IMR-90 (cell line): ENCODE measurements at regions not wholly inside any gene's neighbourhood (a gene's known extent, or its start where the extent isn't known, plus 50 kb on each side); places are given as distances from the start of the nearest gene placed in this dataset.

Source experiments
- ATAC-seq: fragments of 200-7000 bp; cut with Tn5 transposase; 2 replicates; pipeline ENCODE4 v1.9.1; 2020; ENCODE audit warnings: low read depth, mild to moderate bottlenecking, moderate library complexity
- BruUV-seq: library from RNA; stranded (reverse); fragments of 400-500 nt; replicated peaks from 2 replicates; lab custom pipeline; 2021; lab: Mats Ljungman, UMichigan
- CTCF ChIA-PET: fragments of 300-600 bp; formaldehyde crosslinking; extraction: SDS; loops from one replicate; lab custom pipeline; 2021; ENCODE audit warnings: antibody characterized with exemption; lab: Yijun Ruan, JAX
- POLR2A ChIA-PET: fragments of 300-600 bp; sonication (Branson Sonifier 250); formaldehyde crosslinking; loops from one replicate; lab custom pipeline; 2022; ENCODE audit warnings: antibody characterized with exemption; ENCODE audit not compliant: unreplicated experiment; lab: Charles Lee
- DNase-seq: peaks from one replicate; pipeline ENCODE4 v3.0.0; 2013
- H2AFZ ChIP-seq: replicated peaks from 2 replicates; pipeline ENCODE3; 2013; ENCODE audit warnings: low read length, mild to moderate bottlenecking; ENCODE audit not compliant: poor library complexity
- H2AK5ac ChIP-seq: 2 replicates; pipeline ENCODE4 v1.6.1; 2013; ENCODE audit warnings: low read depth, low read length, inconsistent platforms
- H2AK9ac ChIP-seq: replicated peaks from 2 replicates; pipeline ENCODE3; 2013; ENCODE audit warnings: mild to moderate bottlenecking, low read depth, low read length, moderate library complexity; ENCODE audit not compliant: poor library complexity
- H2BK120ac ChIP-seq: 2 replicates; pipeline ENCODE4 v1.6.1; 2013; ENCODE audit warnings: low read depth, low read length, inconsistent platforms
- H2BK15ac ChIP-seq: 3 replicates; pipeline ENCODE4 v1.6.1; 2013; ENCODE audit warnings: low read depth, low read length, inconsistent platforms
- H2BK20ac ChIP-seq: 2 replicates; pipeline ENCODE4 v1.6.1; 2013; ENCODE audit warnings: low read depth, mild to moderate bottlenecking, inconsistent platforms, low read length, moderate library complexity
- H2BK5ac ChIP-seq: 2 replicates; pipeline ENCODE4 v1.6.1; 2013; ENCODE audit warnings: mild to moderate bottlenecking, low read depth, low read length, inconsistent platforms; ENCODE audit not compliant: poor library complexity, severe bottlenecking
- H3K14ac ChIP-seq: replicated peaks from 2 replicates; pipeline ENCODE4 v1.6.1; 2013; ENCODE audit warnings: low read depth, low read length, inconsistent platforms
- H3K18ac ChIP-seq: 2 replicates; pipeline ENCODE4 v1.6.1; 2013; ENCODE audit warnings: low read depth, low read length, control low read depth
- H3K23ac ChIP-seq: 2 replicates; pipeline ENCODE4 v1.6.1; 2013; ENCODE audit warnings: low read depth, low read length, inconsistent platforms
- H3K27ac ChIP-seq: 2 replicates; pipeline ENCODE4 v1.5.1; 2013; ENCODE audit warnings: mild to moderate bottlenecking, control low read depth, low read length; ENCODE audit not compliant: insufficient read depth
- H3K27me3 ChIP-seq: 2 replicates; pipeline ENCODE4 v1.6.1; 2013; ENCODE audit warnings: low read length; ENCODE audit not compliant: control insufficient read depth, insufficient read depth
- H3K36me3 ChIP-seq: 2 replicates; pipeline ENCODE4 v1.6.1; 2013; ENCODE audit warnings: low read length, mixed read lengths; ENCODE audit not compliant: control insufficient read depth, insufficient read depth
- H3K4ac ChIP-seq: 2 replicates; pipeline ENCODE4 v1.6.1; 2013; ENCODE audit warnings: low read depth, low read length, inconsistent platforms
- H3K4me1 ChIP-seq: 2 replicates; pipeline ENCODE4 v1.6.1; 2013; ENCODE audit warnings: low read length, mixed read lengths; ENCODE audit not compliant: control insufficient read depth, insufficient read depth
- H3K4me2 ChIP-seq: 2 replicates; pipeline ENCODE4 v1.6.1; 2013; ENCODE audit warnings: low read depth, mild to moderate bottlenecking, control low read depth, low read length, moderate library complexity
- H3K4me3 ChIP-seq: 2 replicates; pipeline ENCODE4 v1.5.1; 2013; ENCODE audit warnings: low read depth, mild to moderate bottlenecking, control low read depth, low read length, moderate library complexity; ENCODE audit not compliant: insufficient read depth
- H3K56ac ChIP-seq: 2 replicates; pipeline ENCODE4 v1.6.1; 2013; ENCODE audit warnings: low read length, inconsistent platforms; ENCODE audit not compliant: insufficient read depth; ENCODE audit errors: extremely low read depth
- H3K79me1 ChIP-seq, 2 experiments: 2 replicates each; pipeline ENCODE4 v1.6.1; 2013; ENCODE audit warnings: low read length in 2 of 2, inconsistent platforms in 1 of 2, low read depth in 1 of 2
- H3K9ac ChIP-seq: 2 replicates; pipeline ENCODE4 v1.6.1; 2013; ENCODE audit warnings: low read depth, low read length, control low read depth
- H3K9me1 ChIP-seq: 2 replicates; pipeline ENCODE4 v1.6.1; 2013; ENCODE audit warnings: low read length, inconsistent platforms; ENCODE audit not compliant: insufficient read depth
- H3K9me3 ChIP-seq: 2 replicates; pipeline ENCODE4 v1.6.1; 2013; ENCODE audit warnings: low read length; ENCODE audit not compliant: control insufficient read depth, insufficient read depth
- H4K20me1 ChIP-seq: 2 replicates; pipeline ENCODE4 v1.6.1; 2013; ENCODE audit warnings: low read length, inconsistent platforms; ENCODE audit not compliant: insufficient read depth
- H4K5ac ChIP-seq: 2 replicates; pipeline ENCODE4 v1.6.1; 2013; ENCODE audit warnings: mild to moderate bottlenecking, low read depth, low read length, control low read depth
- H4K8ac ChIP-seq, 2 experiments: 2 replicates each; pipeline ENCODE4 v1.6.1; 2013; ENCODE audit warnings: low read depth in 2 of 2, low read length in 2 of 2, control low read depth in 1 of 2, inconsistent platforms in 1 of 2
- H4K91ac ChIP-seq: 2 replicates; pipeline ENCODE4 v1.6.1; 2013; ENCODE audit warnings: low read depth, low read length, inconsistent platforms; ENCODE audit not compliant: insufficient read depth
- MAZ ChIP-seq: IDR thresholded peaks from 2 replicates; pipeline ENCODE4 v1.6.1; 2012; ENCODE audit warnings: low read depth, mild to moderate bottlenecking, low read length, improper control_type of control experiment, moderate library complexity, borderline replicate concordance
- MXI1 ChIP-seq: IDR thresholded peaks from 2 replicates; pipeline ENCODE4 v1.6.1; 2012; ENCODE audit warnings: low read depth, mild to moderate bottlenecking, low read length, moderate library complexity, borderline replicate concordance
- RFX5 ChIP-seq: IDR thresholded peaks from 2 replicates; pipeline ENCODE4 v1.8.0; 2012; ENCODE audit warnings: low read depth, mild to moderate bottlenecking, low read length, moderate library complexity
- WGBS, 2 experiments: methylation state at CpG; one replicate each; pipeline versions ENCODE4 v1.1.5 to v1.1.7; 2013; ENCODE audit warnings: missing lambda C conversion rate in 2 of 2; ENCODE audit not compliant: insufficient read length in 1 of 2; ENCODE audit errors: extremely low coverage in 2 of 2; 5-methylcytosine and 5-hydroxymethylcytosine counted together
- dilution Hi-C: fragments of 300-500 bp; cut with HindIII; formaldehyde crosslinking; loops from one replicate; pipeline ENCODE4 v1.14.3; 2018; ENCODE audit warnings: low sequenced_read_pairs; ENCODE audit not compliant: unreplicated experiment
- in situ Hi-C: fragments of 300-500 bp; cut with MboI; formaldehyde crosslinking; loops from 3 replicates; pipeline ENCODE4 v1.14.3; 2019; ENCODE audit warnings: low sequenced_read_pairs, inconsistent platforms, mixed read lengths
- intact Hi-C: fragments of 100-400 bp; cut with micrococcal nuclease; formaldehyde crosslinking; loops from 2 replicates; pipeline ENCODE4 v1.10.0; 2022
- TF ChIP-seq, protein P1 (sequence below): conservative IDR thresholded peaks from 2 replicates; pipeline ENCODE4 v1.5.1; 2012; ENCODE audit warnings: mild to moderate bottlenecking, low read depth, low read length, improper control_type of control experiment
- TF ChIP-seq, protein P2 (sequence below): fragments of 150-350 bp; IDR thresholded peaks from 2 replicates; pipeline ENCODE4 v1.6.1; 2016; ENCODE audit warnings: low read depth, mild to moderate bottlenecking, low read length, moderate library complexity, borderline replicate concordance

DNA sequence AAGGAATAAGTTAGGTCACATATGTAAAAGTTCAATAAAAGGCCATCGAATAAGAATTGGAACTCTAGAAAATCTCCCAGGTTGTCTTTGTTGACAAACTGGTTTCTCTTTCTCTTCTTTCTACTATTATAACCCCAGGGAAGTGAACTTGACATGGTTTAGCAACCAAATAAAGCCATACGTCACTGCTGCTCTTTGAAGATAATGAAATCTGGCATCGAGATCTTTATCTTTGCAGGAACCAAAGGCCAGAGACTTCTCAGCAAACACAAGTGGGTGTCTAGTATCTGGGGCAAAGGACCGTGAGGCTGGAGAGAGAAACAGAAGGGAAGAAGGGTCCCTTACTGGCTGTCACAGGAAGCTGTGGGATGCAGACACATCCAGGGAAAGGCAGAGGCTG, 286.7 kb upstream of the CDYL start:
- H3K79me1 ChIP-seq = no peaks in the 10 kb centered on the region
- no peak for TF ChIP-seq MXI1
- TF ChIP-seq, protein P1, sequence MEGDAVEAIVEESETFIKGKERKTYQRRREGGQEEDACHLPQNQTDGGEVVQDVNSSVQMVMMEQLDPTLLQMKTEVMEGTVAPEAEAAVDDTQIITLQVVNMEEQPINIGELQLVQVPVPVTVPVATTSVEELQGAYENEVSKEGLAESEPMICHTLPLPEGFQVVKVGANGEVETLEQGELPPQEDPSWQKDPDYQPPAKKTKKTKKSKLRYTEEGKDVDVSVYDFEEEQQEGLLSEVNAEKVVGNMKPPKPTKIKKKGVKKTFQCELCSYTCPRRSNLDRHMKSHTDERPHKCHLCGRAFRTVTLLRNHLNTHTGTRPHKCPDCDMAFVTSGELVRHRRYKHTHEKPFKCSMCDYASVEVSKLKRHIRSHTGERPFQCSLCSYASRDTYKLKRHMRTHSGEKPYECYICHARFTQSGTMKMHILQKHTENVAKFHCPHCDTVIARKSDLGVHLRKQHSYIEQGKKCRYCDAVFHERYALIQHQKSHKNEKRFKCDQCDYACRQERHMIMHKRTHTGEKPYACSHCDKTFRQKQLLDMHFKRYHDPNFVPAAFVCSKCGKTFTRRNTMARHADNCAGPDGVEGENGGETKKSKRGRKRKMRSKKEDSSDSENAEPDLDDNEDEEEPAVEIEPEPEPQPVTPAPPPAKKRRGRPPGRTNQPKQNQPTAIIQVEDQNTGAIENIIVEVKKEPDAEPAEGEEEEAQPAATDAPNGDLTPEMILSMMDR = no peak
- TF ChIP-seq RFX5 = no peak
- TF ChIP-seq, protein P2, sequence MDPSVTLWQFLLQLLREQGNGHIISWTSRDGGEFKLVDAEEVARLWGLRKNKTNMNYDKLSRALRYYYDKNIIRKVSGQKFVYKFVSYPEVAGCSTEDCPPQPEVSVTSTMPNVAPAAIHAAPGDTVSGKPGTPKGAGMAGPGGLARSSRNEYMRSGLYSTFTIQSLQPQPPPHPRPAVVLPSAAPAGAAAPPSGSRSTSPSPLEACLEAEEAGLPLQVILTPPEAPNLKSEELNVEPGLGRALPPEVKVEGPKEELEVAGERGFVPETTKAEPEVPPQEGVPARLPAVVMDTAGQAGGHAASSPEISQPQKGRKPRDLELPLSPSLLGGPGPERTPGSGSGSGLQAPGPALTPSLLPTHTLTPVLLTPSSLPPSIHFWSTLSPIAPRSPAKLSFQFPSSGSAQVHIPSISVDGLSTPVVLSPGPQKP = no peak
- TF ChIP-seq MAZ = no peak
- no peak overlapping the region for H4K5ac ChIP-seq
- no peaks in the 10 kb centered on the region for H3K36me3 ChIP-seq
- H3K4me2 ChIP-seq = no peak overlapping the region
- no peak overlapping the region for H3K23ac ChIP-seq
- H3K56ac ChIP-seq = no peak overlapping the region
- peaks cover 9% of the 10 kb centered on the region for H3K9me3 ChIP-seq
- no TSS peak for BruUV-seq
- no peak overlapping the region for H2BK20ac ChIP-seq
- H3K9me1 ChIP-seq = no peaks in the 10 kb centered on the region
- H3K4me3 ChIP-seq = no peak overlapping the region
- no peaks in the 10 kb centered on the region for H4K20me1 ChIP-seq
- no peak overlapping the region for H2AK9ac ChIP-seq
- H3K27me3 ChIP-seq = no peaks in the 10 kb centered on the region
- POLR2A ChIA-PET = no interaction called here
- no peak for DNase-seq
- no peak overlapping the region for H3K4ac ChIP-seq
- H4K8ac ChIP-seq = no peak overlapping the region
- H2AK5ac ChIP-seq = no peak overlapping the region
- in situ Hi-C loops = no loop called here
- H3K27ac ChIP-seq = no peak overlapping the region
- H4K91ac ChIP-seq = no peak overlapping the region
- intact Hi-C loops = no loop called here
- no peak overlapping the region for H3K14ac ChIP-seq
- ATAC-seq = no peak
- dilution Hi-C loops = no loop called here
- H3K18ac ChIP-seq = no peak overlapping the region
- no peaks in the 10 kb centered on the region for H3K4me1 ChIP-seq
- H2BK5ac ChIP-seq = no peak overlapping the region
- H2AFZ ChIP-seq = no peak overlapping the region
- CTCF ChIA-PET = no interaction called here
- H2BK15ac ChIP-seq = no peak overlapping the region
- no CpG with 5 or more reads among the region's 4 CpGs for WGBS, 2 experiments
- no peak overlapping the region for H3K9ac ChIP-seq
- no peak overlapping the region for H2BK120ac ChIP-seq
